Breast epithelium (tissue), 4 donors: ENCODE measurements at regions not wholly inside any gene's neighbourhood (a gene's known extent, or its start where the extent isn't known, plus 50 kb on each side); places are given as distances from the start of the nearest gene placed in this dataset.

Source experiments
- DNase-seq, 2 donors: peaks; one replicate each; pipeline ENCODE4 v3.0.0-alpha.2; 2019; ENCODE audit warnings: low spot score in 2 of 2
- H3K27ac ChIP-seq, 2 donors: fragments of 200-600 bp; sonication (generic) in 1 of 2; one replicate each; pipeline ENCODE4 v1.5.1; 2016 to 2019; ENCODE audit warnings: mild to moderate bottlenecking in 1 of 2
- H3K27me3 ChIP-seq, 2 donors: fragments of 200-600 bp; sonication (generic) in 1 of 2; one replicate each; pipeline versions ENCODE4 v1.5.1 to v1.6.0; 2017 to 2019; ENCODE audit warnings: control low read depth in 1 of 2, mild to moderate bottlenecking in 1 of 2
- H3K36me3 ChIP-seq: fragments of 200-600 bp; one replicate; pipeline ENCODE4 v1.5.1; 2019
- H3K4me1 ChIP-seq, 2 donors: fragments of 200-600 bp; sonication (generic); one replicate each; pipeline ENCODE4 v1.5.1; 2016 to 2019; ENCODE audit warnings: control low read depth in 1 of 2
- H3K4me3 ChIP-seq, 3 donors: fragments of 200-600 bp; sonication (generic); 1 replicate in 2 of 3; 2 replicates in 1 of 3; pipeline ENCODE4 v1.5.1; 2016 to 2019; ENCODE audit warnings: mild to moderate bottlenecking in 3 of 3, moderate library complexity in 2 of 3
- H3K9me3 ChIP-seq, 2 donors: fragments of 200-600 bp; sonication (generic) in 1 of 2; one replicate each; pipeline ENCODE4 v1.5.1; 2016 to 2019; ENCODE audit warnings: control low read depth in 1 of 2
- CTCF ChIP-seq, 3 donors: fragments of 450-650 bp; IDR thresholded peaks; one replicate each; pipeline ENCODE4 v1.5.1; 2016 to 2017; ENCODE audit warnings: antibody characterized with exemption in 3 of 3, mild to moderate bottlenecking in 3 of 3, moderate library complexity in 3 of 3
- POLR2A ChIP-seq: fragments of 450-650 bp; IDR thresholded peaks from one replicate; pipeline ENCODE4 v1.6.1; 2016; ENCODE audit warnings: antibody characterized with exemption, mild to moderate bottlenecking, moderate library complexity
- POLR2AphosphoS5 ChIP-seq, 3 donors: sonication (generic); formaldehyde crosslinking; IDR thresholded peaks; one replicate each; pipeline ENCODE4 v1.6.1; 2017; ENCODE audit warnings: antibody characterized with exemption in 3 of 3
- intact Hi-C: fragments of 100-400 bp; cut with DNase I; formaldehyde crosslinking; loops from one replicate; pipeline ENCODE4 v1.15.1; 2023; ENCODE audit warnings: low total_unique reads

- TF ChIP-seq POLR2AphosphoS5 (IDR thresholded peaks at IDR 0.05) (no peak), POLR2A (no peak), CTCF (IDR thresholded peaks at IDR 0.05) (no peak)
- H3K9me3 ChIP-seq: no peaks in the 10 kb centered on the region
These were observed 101.0 kb upstream of the CASZ1 start for GRCh38 chr1:10897321-10897980.

GRCh38 chr1:10897981-10898728 is 101.7 kb upstream of the CASZ1 start:
- Histone ChIP-seq H3K27ac (peak overlapping the region in 1 of 2 donors; percentile 18), H3K27me3 (peaks cover 5 to 6% of the 10 kb centered on the region in 2 donors), H3K36me3 (no peaks in the 10 kb centered on the region), H3K4me1 (peaks cover 0 to 13% of the 10 kb centered on the region in 2 donors), H3K9me3 (no peaks in the 10 kb centered on the region), H3K4me3 (no peak overlapping the region)
- no peak for DNase-seq
- intact Hi-C loops: no loop called here
- TF ChIP-seq CTCF (IDR thresholded peaks at IDR 0.05): no peak
- no peak for TF ChIP-seq POLR2AphosphoS5 (IDR thresholded peaks at IDR 0.05)
- TF ChIP-seq POLR2A: no peak

More at GRCh38 chr1:10897321-10897980, 101.0 kb upstream of the CASZ1 start:
- DNase-seq: no peak
- H3K4me1 ChIP-seq: peaks cover 0 to 13% of the 10 kb centered on the region in 2 donors
- no peaks in the 10 kb centered on the region for H3K36me3 ChIP-seq
- no peak overlapping the region for H3K4me3 ChIP-seq
- no peak overlapping the region for H3K27ac ChIP-seq
- intact Hi-C loops: no loop called here
- peaks cover 5 to 6% of the 10 kb centered on the region in 2 donors for H3K27me3 ChIP-seq

GRCh38 chr1:10898921-10899320 is 102.5 kb upstream of the CASZ1 start:
- no peak for TF ChIP-seq POLR2A
- no peak for TF ChIP-seq CTCF (IDR thresholded peaks at IDR 0.05)
- no peak for TF ChIP-seq POLR2AphosphoS5 (IDR thresholded peaks at IDR 0.05)
- DNase-seq: no peak
- Histone ChIP-seq H3K9me3 (no peaks in the 10 kb centered on the region), H3K4me3 (no peak overlapping the region), H3K4me1 (peaks cover 0 to 13% of the 10 kb centered on the region in 2 donors), H3K27ac (no peak overlapping the region), H3K36me3 (no peaks in the 10 kb centered on the region), H3K27me3 (peaks cover 5 to 6% of the 10 kb centered on the region in 2 donors)
- intact Hi-C loops: no loop called here

GRCh38 chr1:10899490-10900250 is 103.2 kb upstream of the CASZ1 start:
- H3K27ac ChIP-seq: peak overlapping the region; percentile 96 to 99
- H3K27me3 ChIP-seq: peaks cover 5 to 6% of the 10 kb centered on the region in 2 donors
- intact Hi-C loops: no loop called here
- no peaks in the 10 kb centered on the region for H3K36me3 ChIP-seq
- peaks cover 0 to 13% of the 10 kb centered on the region in 2 donors for H3K4me1 ChIP-seq
- no peaks in the 10 kb centered on the region for H3K9me3 ChIP-seq
- peak in 1 of 2 donors; percentile 57 for DNase-seq
- H3K4me3 ChIP-seq: peak overlapping the region in 2 of 3 donors; percentile 30 to 58
- no peak for TF ChIP-seq POLR2AphosphoS5 (IDR thresholded peaks at IDR 0.05)
- TF ChIP-seq POLR2A: no peak
- TF ChIP-seq CTCF (IDR thresholded peaks at IDR 0.05): no peak
